HEK293 (cell line): ENCODE measurements at regions not wholly inside any gene's neighbourhood (a gene's known extent, or its start where the extent isn't known, plus 50 kb on each side); places are given as distances from the start of the nearest gene placed in this dataset.
A peak's percentile ranks its signal among the peaks of the same experiment; 100 is the strongest.

ENCODE experiments used
- BCL11A ChIP-seq: fragments of 450-650 bp; formaldehyde crosslinking; IDR thresholded peaks from 2 replicates; pipeline ENCODE4 v1.5.1; 2016; ENCODE audit warnings: low read depth, missing biosample characterization, missing genetic modification characterization
- HOXC10 ChIP-seq: sonication (generic); formaldehyde crosslinking; IDR thresholded peaks from 2 replicates; pipeline ENCODE4 v1.8.1; 2023; ENCODE audit warnings: mild to moderate bottlenecking, missing genetic modification reagents
- HOXD13 ChIP-seq: sonication (generic); formaldehyde crosslinking; IDR thresholded peaks from 2 replicates; pipeline ENCODE4 v1.8.0; 2022; ENCODE audit warnings: missing genetic modification reagents, borderline replicate concordance
- INSM2 ChIP-seq: fragments of 450-650 bp; formaldehyde crosslinking; IDR thresholded peaks from 2 replicates; pipeline ENCODE4 v1.5.1; 2016; ENCODE audit warnings: missing biosample characterization, missing genetic modification characterization
- KLF10 ChIP-seq: fragments of 450-650 bp; IDR thresholded peaks from 2 replicates; pipeline ENCODE4 v1.5.1; 2018; ENCODE audit warnings: missing biosample characterization, mild to moderate bottlenecking, missing genetic modification characterization
- KLF7 ChIP-seq: fragments of 450-650 bp; formaldehyde crosslinking; IDR thresholded peaks from 2 replicates; pipeline ENCODE4 v1.5.1; 2016; ENCODE audit warnings: missing biosample characterization, missing genetic modification characterization, borderline replicate concordance
- KLF8 ChIP-seq: fragments of 450-650 bp; formaldehyde crosslinking; IDR thresholded peaks from 2 replicates; pipeline ENCODE4 v1.5.1; 2016; ENCODE audit warnings: missing biosample characterization, missing genetic modification characterization
- PRDM1 ChIP-seq: fragments of 450-650 bp; formaldehyde crosslinking; IDR thresholded peaks from 2 replicates; pipeline ENCODE4; 2016; ENCODE audit warnings: missing biosample characterization, missing genetic modification characterization
- SCRT2 ChIP-seq: fragments of 450-650 bp; formaldehyde crosslinking; IDR thresholded peaks from 2 replicates; pipeline ENCODE4 v1.5.1; 2016; ENCODE audit warnings: missing biosample characterization, missing genetic modification characterization
- SP2 ChIP-seq: fragments of 450-650 bp; formaldehyde crosslinking; IDR thresholded peaks from 2 replicates; pipeline ENCODE4 v1.5.1; 2016; ENCODE audit warnings: missing biosample characterization, missing genetic modification characterization
- WT1 ChIP-seq: fragments of 450-650 bp; formaldehyde crosslinking; IDR thresholded peaks from 2 replicates; pipeline ENCODE4 v1.5.1; 2016; ENCODE audit warnings: missing biosample characterization, missing genetic modification characterization
- YY2 ChIP-seq: fragments of 450-650 bp; formaldehyde crosslinking; IDR thresholded peaks from 2 replicates; pipeline ENCODE4 v1.5.1; 2016; ENCODE audit warnings: missing biosample characterization, missing genetic modification characterization
- ZBTB1 ChIP-seq: fragments of 450-650 bp; formaldehyde crosslinking; IDR thresholded peaks from 2 replicates; pipeline ENCODE4 v1.5.1; 2016; ENCODE audit warnings: missing biosample characterization, missing genetic modification characterization
- ZBTB48 ChIP-seq: fragments of 450-650 bp; formaldehyde crosslinking; IDR thresholded peaks from 2 replicates; pipeline ENCODE4 v1.5.1; 2016; ENCODE audit warnings: missing biosample characterization, missing genetic modification characterization
- ZIC2 ChIP-seq: fragments of 450-650 bp; formaldehyde crosslinking; IDR thresholded peaks from 2 replicates; pipeline ENCODE4 v1.5.1; 2016; ENCODE audit warnings: missing biosample characterization, missing genetic modification characterization
- ZNF10 ChIP-seq: fragments of 450-650 bp; formaldehyde crosslinking; IDR thresholded peaks from 2 replicates; pipeline ENCODE4 v1.5.1; 2017; ENCODE audit warnings: missing biosample characterization, missing genetic modification characterization
- ZNF133 ChIP-seq: fragments of 450-650 bp; formaldehyde crosslinking; IDR thresholded peaks from 2 replicates; pipeline ENCODE4 v1.5.1; 2016; ENCODE audit warnings: missing biosample characterization, missing genetic modification characterization
- ZNF155 ChIP-seq: fragments of 450-650 bp; formaldehyde crosslinking; IDR thresholded peaks from 2 replicates; pipeline ENCODE4 v1.5.1; 2016; ENCODE audit warnings: missing biosample characterization, missing genetic modification characterization
- ZNF16 ChIP-seq: fragments of 450-650 bp; formaldehyde crosslinking; IDR thresholded peaks from 2 replicates; pipeline ENCODE4 v1.5.1; 2016; ENCODE audit warnings: low read depth, missing biosample characterization, missing genetic modification characterization
- ZNF169 ChIP-seq: fragments of 450-650 bp; formaldehyde crosslinking; IDR thresholded peaks from 2 replicates; pipeline ENCODE4 v1.5.1; 2016; ENCODE audit warnings: missing biosample characterization, missing genetic modification characterization
- ZNF18 ChIP-seq: fragments of 450-650 bp; formaldehyde crosslinking; IDR thresholded peaks from 2 replicates; pipeline ENCODE4 v1.5.1; 2016; ENCODE audit warnings: missing biosample characterization, missing genetic modification characterization
- ZNF311 ChIP-seq: fragments of 450-650 bp; formaldehyde crosslinking; IDR thresholded peaks from 2 replicates; pipeline ENCODE4 v1.5.1; 2017; ENCODE audit warnings: missing biosample characterization, missing genetic modification characterization, borderline replicate concordance
- ZNF341 ChIP-seq: fragments of 450-650 bp; formaldehyde crosslinking; IDR thresholded peaks from 2 replicates; pipeline ENCODE4; 2016; ENCODE audit warnings: low read depth, missing biosample characterization, missing genetic modification characterization
- ZNF354C ChIP-seq: fragments of 450-650 bp; formaldehyde crosslinking; IDR thresholded peaks from 2 replicates; pipeline ENCODE4 v1.5.1; 2016; ENCODE audit warnings: missing biosample characterization, missing genetic modification characterization, low read depth, borderline replicate concordance
- ZNF37A ChIP-seq: fragments of 450-650 bp; IDR thresholded peaks from 2 replicates; pipeline ENCODE4 v1.5.1; 2018; ENCODE audit warnings: missing biosample characterization, missing genetic modification characterization
- ZNF423 ChIP-seq: fragments of 450-650 bp; formaldehyde crosslinking; IDR thresholded peaks from 2 replicates; pipeline ENCODE4 v1.5.1; 2016; ENCODE audit warnings: missing biosample characterization, missing genetic modification characterization
- ZNF501 ChIP-seq: fragments of 450-650 bp; formaldehyde crosslinking; IDR thresholded peaks from 2 replicates; pipeline ENCODE4 v1.5.1; 2016; ENCODE audit warnings: missing biosample characterization, missing genetic modification characterization
- ZNF514 ChIP-seq: fragments of 450-650 bp; formaldehyde crosslinking; IDR thresholded peaks from 2 replicates; pipeline ENCODE4 v1.5.1; 2016; ENCODE audit warnings: missing biosample characterization, missing genetic modification characterization
- ZNF561 ChIP-seq: fragments of 450-650 bp; IDR thresholded peaks from 2 replicates; pipeline ENCODE4 v1.5.1; 2018; ENCODE audit warnings: missing biosample characterization, missing genetic modification characterization, borderline replicate concordance
- ZNF610 ChIP-seq: fragments of 450-650 bp; formaldehyde crosslinking; IDR thresholded peaks from 2 replicates; pipeline ENCODE4 v1.5.1; 2016; ENCODE audit warnings: missing biosample characterization, missing genetic modification characterization, borderline replicate concordance
- ZNF621 ChIP-seq: fragments of 450-650 bp; formaldehyde crosslinking; IDR thresholded peaks from 2 replicates; pipeline ENCODE4 v1.5.1; 2017; ENCODE audit warnings: missing biosample characterization, missing genetic modification characterization
- ZNF623 ChIP-seq: fragments of 450-650 bp; formaldehyde crosslinking; IDR thresholded peaks from 2 replicates; pipeline ENCODE4 v1.5.1; 2016; ENCODE audit warnings: missing biosample characterization, missing genetic modification characterization
- ZNF654 ChIP-seq: fragments of 450-650 bp; formaldehyde crosslinking; IDR thresholded peaks from 2 replicates; pipeline ENCODE4 v1.5.1; 2016; ENCODE audit warnings: low read depth, missing biosample characterization, missing genetic modification characterization
- ZNF692 ChIP-seq: fragments of 450-650 bp; formaldehyde crosslinking; IDR thresholded peaks from 2 replicates; pipeline ENCODE4 v1.5.1; 2016; ENCODE audit warnings: missing biosample characterization, missing genetic modification characterization
- ZNF707 ChIP-seq: fragments of 450-650 bp; formaldehyde crosslinking; IDR thresholded peaks from 2 replicates; pipeline ENCODE4 v1.5.1; 2016; ENCODE audit warnings: missing biosample characterization, missing genetic modification characterization
- ZNF76 ChIP-seq: fragments of 450-650 bp; formaldehyde crosslinking; IDR thresholded peaks from 2 replicates; pipeline ENCODE4; 2016; ENCODE audit warnings: low read depth, missing biosample characterization, missing genetic modification characterization, borderline replicate concordance
- ZNF791 ChIP-seq: fragments of 450-650 bp; formaldehyde crosslinking; IDR thresholded peaks from 2 replicates; pipeline ENCODE4 v1.5.1; 2016; ENCODE audit warnings: missing biosample characterization, missing genetic modification characterization
- ZSCAN23 ChIP-seq: fragments of 450-650 bp; formaldehyde crosslinking; IDR thresholded peaks from 2 replicates; pipeline ENCODE4 v1.5.1; 2016; ENCODE audit warnings: missing biosample characterization, missing genetic modification characterization

GRCh38 chr10:86585037-86585929 lies 63.7 kb upstream of the WAPL start (continued):
- TF ChIP-seq KLF8 (peak; percentile 75), SCRT2 (no peak), ZNF76 (no peak), ZNF654 (peak; percentile 98), ZNF561 (tag by site-specific recombination) (0 out of 2 replicates have a peak, but pooled peaks have one; percentile 42), ZNF354C (tag by site-specific recombination) (no peak), ZNF501 (tag by site-specific recombination) (peak; percentile 62; the same call in 1 of the 2 replicates), ZSCAN23 (tag by site-specific recombination) (no peak), ZNF10 (tag by site-specific recombination) (no peak), ZNF37A (tag by site-specific recombination) (no peak), ZIC2 (tag by site-specific recombination) (peak; percentile 76), ZNF311 (no peak), WT1 (tag by site-specific recombination) (no peak), ZNF133 (no peak), ZBTB1 (no peak), YY2 (no peak), KLF7 (tag by site-specific recombination) (peak; percentile 89; the same call in 1 of the 2 replicates), SP2 (tag by site-specific recombination) (peak; percentile 22; the same call in 1 of the 2 replicates), KLF10 (tag by site-specific recombination) (no peak), ZNF514 (tag by site-specific recombination) (no peak), PRDM1 (tag by site-specific recombination) (peak; percentile 80), BCL11A (no peak), ZNF169 (tag by site-specific recombination) (no peak), ZNF621 (tag by site-specific recombination) (no peak), ZNF707 (tag by site-specific recombination) (no peak), HOXC10 (CRISPR knock-in tag) (no peak), ZNF341 (tag by site-specific recombination) (peak; percentile 64), ZNF692 (0 out of 2 replicates have a peak, but pooled peaks have one; percentile 47), ZNF16 (no peak), ZNF610 (tag by site-specific recombination) (no peak), ZBTB48 (tag by site-specific recombination) (peak; percentile 80), ZNF423 (tag by site-specific recombination) (no peak), INSM2 (tag by site-specific recombination) (no peak), ZNF18 (tag by site-specific recombination) (no peak), ZNF155 (no peak), HOXD13 (CRISPR knock-in tag) (no peak), ZNF623 (tag by site-specific recombination) (no peak), ZNF791 (no peak)
